ENCODE measurements at regions not wholly inside any gene's neighbourhood (a gene's known extent, or its start where the extent isn't known, plus 50 kb on each side); places are given as distances from the start of the nearest gene placed in this dataset.

- H3K27me3 Mint-ChIP-seq (ENCODE audit: insufficient read depth): no peaks in the 10 kb centered on the region
- TF ChIP-seq CTCF (IDR thresholded peaks at IDR 0.05): no peak
- no peak overlapping the region; the same call in 1 of the 2 replicates for H3K4me3 Mint-ChIP-seq
- H3K27ac Mint-ChIP-seq: no peak overlapping the region
- DNase-seq: no peak
- peaks cover 31% of the 10 kb centered on the region for H3K4me1 Mint-ChIP-seq (ENCODE audit: low read depth)
- no peaks in the 10 kb centered on the region for H3K36me3 Mint-ChIP-seq (ENCODE audit: low read depth)
- no peaks in the 10 kb centered on the region for H3K9me3 Mint-ChIP-seq
Observed at GRCh38 chrX:3232262-3232923, 114.1 kb downstream of the MXRA5 start.

GRCh38 chrX:3231766-3232165 is 114.7 kb downstream of the MXRA5 start:
- H3K27ac Mint-ChIP-seq: no peak overlapping the region; the same call in 1 of the 2 replicates
- no peak overlapping the region; the same call in 1 of the 2 replicates for H3K4me3 Mint-ChIP-seq
- peaks cover 31% of the 10 kb centered on the region for H3K4me1 Mint-ChIP-seq (ENCODE audit: low read depth)
- DNase-seq: no peak
- no peaks in the 10 kb centered on the region for H3K27me3 Mint-ChIP-seq (ENCODE audit: insufficient read depth)
- H3K36me3 Mint-ChIP-seq (ENCODE audit: low read depth): no peaks in the 10 kb centered on the region
- H3K9me3 Mint-ChIP-seq: no peaks in the 10 kb centered on the region
- TF ChIP-seq CTCF (IDR thresholded peaks at IDR 0.05): no peak

GRCh38 chrX:3230496-3230895 is 116.0 kb downstream of the MXRA5 start:
- no peaks in the 10 kb centered on the region for H3K36me3 Mint-ChIP-seq (ENCODE audit: low read depth)
- no peak for DNase-seq
- TF ChIP-seq CTCF (IDR thresholded peaks at IDR 0.05): no peak
- no peaks in the 10 kb centered on the region for H3K27me3 Mint-ChIP-seq (ENCODE audit: insufficient read depth)
- peak overlapping the region; percentile 57; the same call in 1 of the 2 replicates for H3K27ac Mint-ChIP-seq
- H3K9me3 Mint-ChIP-seq: no peaks in the 10 kb centered on the region
- H3K4me1 Mint-ChIP-seq (ENCODE audit: low read depth): peaks cover 31% of the 10 kb centered on the region
- peak overlapping the region; percentile 53; the same call in 1 of the 2 replicates for H3K4me3 Mint-ChIP-seq

- H3K27ac Mint-ChIP-seq: no peak overlapping the region
- DNase-seq: no peak
- no peaks in the 10 kb centered on the region for H3K36me3 Mint-ChIP-seq (ENCODE audit: low read depth)
- no peak overlapping the region for H3K4me3 Mint-ChIP-seq
- H3K9me3 Mint-ChIP-seq: no peaks in the 10 kb centered on the region
- no peak for TF ChIP-seq CTCF (IDR thresholded peaks at IDR 0.05)
- H3K27me3 Mint-ChIP-seq (ENCODE audit: insufficient read depth): no peaks in the 10 kb centered on the region; the same call in 1 of the 2 replicates
- peaks cover 26% of the 10 kb centered on the region for H3K4me1 Mint-ChIP-seq (ENCODE audit: low read depth)
Observed at GRCh38 chrX:3227526-3227925, 118.9 kb downstream of the MXRA5 start.

- peaks cover 15% of the 10 kb centered on the region for H3K4me1 Mint-ChIP-seq (ENCODE audit: low read depth)
- H3K4me3 Mint-ChIP-seq: no peak overlapping the region
- no peaks in the 10 kb centered on the region for H3K36me3 Mint-ChIP-seq (ENCODE audit: low read depth)
- H3K27me3 Mint-ChIP-seq (ENCODE audit: insufficient read depth): peaks cover 2% of the 10 kb centered on the region; the same call in 1 of the 2 replicates
- no peak for TF ChIP-seq CTCF (IDR thresholded peaks at IDR 0.05)
- no peaks in the 10 kb centered on the region for H3K9me3 Mint-ChIP-seq
- no peak for DNase-seq
- H3K27ac Mint-ChIP-seq: no peak overlapping the region
Observed at GRCh38 chrX:3226087-3226486, 120.4 kb downstream of the MXRA5 start.

Measured in HFFc6 (cell line).